Transverse colon (tissue), 4 donors: ENCODE measurements at regions not wholly inside any gene's neighbourhood (a gene's known extent, or its start where the extent isn't known, plus 50 kb on each side); places are given as distances from the start of the nearest gene placed in this dataset.

ENCODE experiments used
- DNase-seq: peaks from one replicate; pipeline ENCODE4 v3.0.0-alpha.2; 2019
- H3K27ac ChIP-seq, 4 donors: fragments of 200-600 bp; sonication (generic); 2 replicates each; pipeline ENCODE4 v1.5.1; 2016 to 2018; ENCODE audit warnings: inconsistent platforms in 4 of 4
- H3K27me3 ChIP-seq: fragments of 200-600 bp; sonication (generic); 2 replicates; pipeline ENCODE4 v1.5.1; 2017; ENCODE audit warnings: inconsistent platforms
- H3K36me3 ChIP-seq, 4 donors: fragments of 200-600 bp; sonication (generic); 2 replicates each; pipeline ENCODE4 v1.5.1; 2017 to 2019; ENCODE audit warnings: inconsistent platforms in 4 of 4
- H3K4me1 ChIP-seq, 4 donors: fragments of 200-600 bp; sonication (generic); 2 replicates each; pipeline ENCODE4 v1.5.1; 2017 to 2020; ENCODE audit warnings: inconsistent platforms in 4 of 4
- H3K4me3 ChIP-seq, 4 donors: fragments of 200-600 bp; sonication (generic); 1 replicate in 1 of 4; 2 replicates in 3 of 4; pipeline versions ENCODE4 v1.5.1 to v1.6.1; 2017 to 2019; ENCODE audit warnings: inconsistent platforms in 4 of 4
- H3K9me3 ChIP-seq, 2 donors: fragments of 200-600 bp; sonication (generic); 2 replicates each; pipeline ENCODE4 v1.5.1; 2017 to 2019; ENCODE audit warnings: inconsistent platforms in 2 of 2
- CTCF ChIP-seq, 5 experiments: fragments of 200-600 bp in 3 of 5; fragments of 450-650 bp in 2 of 5; sonication (generic) in 3 of 5; IDR thresholded peaks; 1 replicate in 2 of 5; 2 replicates in 3 of 5; pipeline ENCODE4 v1.5.1; 2016 to 2017; ENCODE audit warnings: antibody characterized with exemption in 5 of 5, inconsistent platforms in 3 of 5, mild to moderate bottlenecking in 2 of 5, moderate library complexity in 1 of 5
- EP300 ChIP-seq: sonication (generic); formaldehyde crosslinking; IDR thresholded peaks from one replicate; pipeline ENCODE4 v1.6.1; 2017; ENCODE audit warnings: antibody characterized with exemption, low read depth
- POLR2A ChIP-seq: fragments of 450-650 bp; IDR thresholded peaks from one replicate; pipeline ENCODE4 v1.6.1; 2016; ENCODE audit warnings: antibody characterized with exemption, mild to moderate bottlenecking, moderate library complexity
- POLR2AphosphoS5 ChIP-seq, 3 donors: sonication (generic); formaldehyde crosslinking; IDR thresholded peaks; one replicate each; pipeline ENCODE4 v1.6.1; 2016; ENCODE audit warnings: antibody characterized with exemption in 3 of 3
- WGBS, 2 donors: methylation state at CpG; one replicate each; pipeline ENCODE4 v1.1.5; 2018; ENCODE audit warnings: low coverage in 1 of 2; 5-methylcytosine and 5-hydroxymethylcytosine counted together
- in situ Hi-C, 4 donors: fragments of 200-750 bp; cut with MboI; loops; one replicate each; pipeline versions ENCODE4 v1.15.0 to v1.15.1; 2017; ENCODE audit warnings: low sequenced_read_pairs in 3 of 4, low pct_ligation_motif_present in 1 of 4, low pct_unique_long_range_greater_than_20kb in 1 of 4
- intact Hi-C: fragments of 100-400 bp; cut with DNase I; formaldehyde crosslinking; loops from one replicate; pipeline ENCODE4 v1.15.1; 2023; ENCODE audit warnings: low total_unique reads

- Histone ChIP-seq H3K27me3 (no peaks in the 10 kb centered on the region), H3K4me3 (no peak overlapping the region), H3K4me1 (no peaks in the 10 kb centered on the region), H3K27ac (no peak overlapping the region), H3K9me3 (no peaks in the 10 kb centered on the region), H3K36me3 (no peaks in the 10 kb centered on the region)
- intact Hi-C loops (no loop called here), in situ Hi-C loops (no loop called here)
- 62% methylated on average over 4 of the region's 4 CpGs; no CpG with 5 or more reads in 1 of the 2 donors for WGBS, 2 donors
- no peak for TF ChIP-seq POLR2AphosphoS5 (IDR thresholded peaks at IDR 0.05)
- TF ChIP-seq EP300: no peak
- TF ChIP-seq CTCF (IDR thresholded peaks at IDR 0.05): no peak
- DNase-seq: no peak
Observed at GRCh38 chr7:50853311-50853710, 70.6 kb upstream of the GRB10 start.

GRCh38 chr7:50852901-50853300 lies 70.2 kb upstream of the GRB10 start:
- in situ Hi-C loops (no loop called here), intact Hi-C loops (no loop called here)
- Histone ChIP-seq H3K4me3 (no peak overlapping the region), H3K4me1 (no peaks in the 10 kb centered on the region), H3K27ac (no peak overlapping the region), H3K27me3 (no peaks in the 10 kb centered on the region), H3K36me3 (no peaks in the 10 kb centered on the region), H3K9me3 (no peaks in the 10 kb centered on the region)
- no peak for DNase-seq
- TF ChIP-seq EP300: no peak
- no peak for TF ChIP-seq CTCF (IDR thresholded peaks at IDR 0.05)
- no peak for TF ChIP-seq POLR2A
- TF ChIP-seq POLR2AphosphoS5 (IDR thresholded peaks at IDR 0.05): no peak

- in situ Hi-C loops: no loop called here
- TF ChIP-seq POLR2A (no peak), CTCF (IDR thresholded peaks at IDR 0.05) (no peak), POLR2AphosphoS5 (IDR thresholded peaks at IDR 0.05) (no peak), EP300 (no peak)
- no peak overlapping the region for H3K27ac ChIP-seq
- no peaks in the 10 kb centered on the region for H3K27me3 ChIP-seq
- 62 to 78% methylated on average over 6 of the region's 6 CpGs for WGBS, 2 donors
- no peaks in the 10 kb centered on the region for H3K9me3 ChIP-seq
- H3K4me1 ChIP-seq: no peaks in the 10 kb centered on the region
- DNase-seq: no peak
- H3K4me3 ChIP-seq: no peak overlapping the region
- intact Hi-C loops: no loop called here
- no peaks in the 10 kb centered on the region for H3K36me3 ChIP-seq
Observed at GRCh38 chr7:50851891-50852290, 69.2 kb upstream of the GRB10 start.

GRCh38 chr7:50851451-50851850 lies 68.8 kb upstream of the GRB10 start:
- Histone ChIP-seq H3K27ac (no peak overlapping the region), H3K9me3 (no peaks in the 10 kb centered on the region), H3K4me1 (no peaks in the 10 kb centered on the region), H3K27me3 (no peaks in the 10 kb centered on the region), H3K36me3 (no peaks in the 10 kb centered on the region), H3K4me3 (no peak overlapping the region)
- 70 to 80% methylated on average over 2 to 7 of the region's 7 CpGs for WGBS, 2 donors
- no peak for DNase-seq
- intact Hi-C loops: no loop called here
- TF ChIP-seq POLR2AphosphoS5 (IDR thresholded peaks at IDR 0.05): no peak
- no peak for TF ChIP-seq EP300
- TF ChIP-seq CTCF (IDR thresholded peaks at IDR 0.05): no peak
- no peak for TF ChIP-seq POLR2A
- in situ Hi-C loops: no loop called here
